ENCODE measurements at regions not wholly inside any gene's neighbourhood (a gene's known extent, or its start where the extent isn't known, plus 50 kb on each side); places are given as distances from the start of the nearest gene placed in this dataset.

DNA sequence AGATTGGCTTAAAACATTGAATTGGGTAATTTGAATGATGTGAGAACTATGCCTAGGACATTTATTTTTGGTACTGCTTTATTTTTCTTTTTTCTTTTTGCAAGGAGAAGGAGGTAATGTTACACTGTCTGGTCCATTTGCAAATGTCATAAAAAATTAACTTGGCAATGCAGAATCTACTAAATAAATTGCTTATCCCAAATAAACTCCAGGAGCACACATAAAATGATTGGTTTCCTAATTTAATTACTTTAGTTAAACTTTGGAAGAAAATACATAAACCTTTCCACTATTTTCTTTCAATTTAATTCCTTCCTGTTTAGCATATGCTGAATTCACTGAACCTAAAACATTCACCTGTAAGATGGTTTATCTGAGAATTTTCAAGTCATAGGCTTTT lies 238.4 kb upstream of the ETAA1 start:
- TF ChIP-seq TEAD4 (IDR thresholded peaks at IDR 0.05) (no peak), ZBTB7A (IDR thresholded peaks at IDR 0.05; ENCODE audit: low read depth) (no peak), CEBPB (IDR thresholded peaks at IDR 0.05) (no peak), FOXM1 (IDR thresholded peaks at IDR 0.05; ENCODE audit: borderline replicate concordance, low read depth) (no peak), REST (IDR thresholded peaks at IDR 0.05; ENCODE audit: low read depth) (no peak), RAD21 (IDR thresholded peaks at IDR 0.05; ENCODE audit: low read depth) (no peak), NFIC (IDR thresholded peaks at IDR 0.05) (no peak), CREB1 (IDR thresholded peaks at IDR 0.05; ENCODE audit: low read depth) (no peak), YY1 (IDR thresholded peaks at IDR 0.05; ENCODE audit: low read depth) (no peak), EP300 (IDR thresholded peaks at IDR 0.05; ENCODE audit: borderline replicate concordance) (no peak)
- TF ChIP-seq, protein P1, sequence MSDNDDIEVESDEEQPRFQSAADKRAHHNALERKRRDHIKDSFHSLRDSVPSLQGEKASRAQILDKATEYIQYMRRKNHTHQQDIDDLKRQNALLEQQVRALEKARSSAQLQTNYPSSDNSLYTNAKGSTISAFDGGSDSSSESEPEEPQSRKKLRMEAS (IDR thresholded peaks at IDR 0.05), result no peak
- TF ChIP-seq, protein P2, sequence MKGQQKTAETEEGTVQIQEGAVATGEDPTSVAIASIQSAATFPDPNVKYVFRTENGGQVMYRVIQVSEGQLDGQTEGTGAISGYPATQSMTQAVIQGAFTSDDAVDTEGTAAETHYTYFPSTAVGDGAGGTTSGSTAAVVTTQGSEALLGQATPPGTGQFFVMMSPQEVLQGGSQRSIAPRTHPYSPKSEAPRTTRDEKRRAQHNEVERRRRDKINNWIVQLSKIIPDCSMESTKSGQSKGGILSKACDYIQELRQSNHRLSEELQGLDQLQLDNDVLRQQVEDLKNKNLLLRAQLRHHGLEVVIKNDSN (IDR thresholded peaks at IDR 0.05), result no peak

DNA sequence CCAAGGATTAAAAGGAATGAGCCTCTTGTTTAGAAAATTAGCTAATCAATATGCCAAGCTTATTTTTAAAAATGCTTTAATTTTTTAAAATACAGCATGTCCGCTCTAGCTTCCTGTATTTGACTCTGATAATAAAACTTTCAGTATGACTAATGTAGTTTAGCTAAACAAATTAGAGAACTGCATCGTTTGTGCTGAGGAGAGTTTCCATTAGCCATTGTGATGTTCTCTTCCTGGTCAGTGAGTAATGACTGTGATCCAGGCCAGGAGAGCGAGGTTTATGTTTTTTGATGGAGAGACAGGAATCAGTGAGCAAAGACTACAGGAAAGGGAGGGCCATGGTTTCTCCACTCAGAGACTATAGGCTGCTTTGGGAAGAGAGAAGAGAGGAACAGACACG lies 237.2 kb upstream of the ETAA1 start:
- TF ChIP-seq EP300 (IDR thresholded peaks at IDR 0.05; ENCODE audit: borderline replicate concordance), result no peak

DNA sequence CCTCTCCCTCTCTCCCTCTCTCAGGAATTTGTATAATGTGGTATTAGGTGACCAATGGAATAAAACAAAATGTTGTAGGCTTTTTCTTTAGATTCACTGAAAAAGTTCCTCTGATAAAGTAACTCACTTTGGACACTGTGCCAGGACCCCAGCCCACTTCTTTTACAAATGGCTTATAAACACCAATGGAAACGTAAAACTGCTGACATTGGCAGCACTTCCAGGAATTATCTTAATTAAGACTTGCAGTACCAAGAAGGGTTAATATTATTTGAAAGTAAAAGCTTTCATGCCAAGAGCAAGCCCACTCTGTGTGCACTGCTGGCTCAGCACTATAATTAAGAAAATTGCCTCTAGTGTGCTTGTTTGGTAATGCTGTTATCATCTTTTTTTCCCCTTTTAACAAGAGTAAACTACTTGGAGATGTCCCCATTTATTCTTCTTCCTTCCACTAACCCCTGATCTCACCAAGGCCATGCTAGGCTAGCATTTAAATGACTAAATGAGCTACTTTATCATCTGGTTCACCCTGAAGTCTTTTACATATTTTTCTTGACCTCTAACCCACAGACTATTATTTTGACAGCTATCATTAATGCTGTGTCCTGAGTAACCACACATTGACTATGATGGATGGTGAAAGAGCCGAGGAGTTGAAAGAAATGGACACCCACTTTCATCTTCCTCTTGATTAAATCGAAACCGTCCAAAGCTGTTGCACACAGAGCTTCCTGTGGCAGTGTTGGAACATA lies 232.2 kb upstream of the ETAA1 start:
- TF ChIP-seq CEBPB (IDR thresholded peaks at IDR 0.05) (no peak), TCF12 (IDR thresholded peaks at IDR 0.05; ENCODE audit: low read depth) (no peak), CREB1 (IDR thresholded peaks at IDR 0.05; ENCODE audit: low read depth) (no peak), FOXM1 (IDR thresholded peaks at IDR 0.05; ENCODE audit: borderline replicate concordance, low read depth) (no peak), ZBTB7A (IDR thresholded peaks at IDR 0.05; ENCODE audit: low read depth) (no peak), TAF1 (IDR thresholded peaks at IDR 0.05; ENCODE audit: low read depth) (no peak), YY1 (IDR thresholded peaks at IDR 0.05; ENCODE audit: low read depth) (no peak), EP300 (IDR thresholded peaks at IDR 0.05; ENCODE audit: borderline replicate concordance) (no peak), REST (IDR thresholded peaks at IDR 0.05; ENCODE audit: low read depth) (no peak), RAD21 (IDR thresholded peaks at IDR 0.05; ENCODE audit: low read depth) (no peak), TEAD4 (IDR thresholded peaks at IDR 0.05) (no peak), EGR1 (IDR thresholded peaks at IDR 0.05) (no peak), NFIC (IDR thresholded peaks at IDR 0.05) (no peak)
- TF ChIP-seq, protein P1 (IDR thresholded peaks at IDR 0.05), result no peak
- TF ChIP-seq, protein P2 (IDR thresholded peaks at IDR 0.05), result no peak

DNA sequence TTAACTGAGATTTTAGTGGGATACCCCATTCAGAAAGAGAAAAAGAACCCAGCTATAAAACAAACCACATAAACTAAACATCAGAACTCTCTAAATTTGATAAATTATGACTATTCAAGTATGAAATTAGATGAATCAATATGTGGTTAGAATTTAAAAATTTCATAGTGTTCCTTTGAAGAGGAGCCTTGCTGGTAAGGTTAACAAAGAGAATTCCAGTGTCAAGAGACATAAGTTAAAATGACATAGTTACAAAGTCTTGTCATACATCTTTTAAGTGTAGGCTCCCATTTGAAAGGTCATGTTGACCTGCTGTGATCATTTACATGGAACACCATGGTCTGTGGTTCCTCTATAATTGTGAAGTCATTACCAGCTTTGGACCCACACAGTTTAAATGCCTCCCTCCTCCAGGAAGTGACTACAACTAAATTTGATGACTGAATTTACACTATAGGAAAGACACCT lies 231.6 kb upstream of the ETAA1 start:
- TF ChIP-seq NFIC (IDR thresholded peaks at IDR 0.05) (no peak), EP300 (IDR thresholded peaks at IDR 0.05; ENCODE audit: borderline replicate concordance) (peak; percentile 47; the same call in 1 of the 2 replicates)

DNA sequence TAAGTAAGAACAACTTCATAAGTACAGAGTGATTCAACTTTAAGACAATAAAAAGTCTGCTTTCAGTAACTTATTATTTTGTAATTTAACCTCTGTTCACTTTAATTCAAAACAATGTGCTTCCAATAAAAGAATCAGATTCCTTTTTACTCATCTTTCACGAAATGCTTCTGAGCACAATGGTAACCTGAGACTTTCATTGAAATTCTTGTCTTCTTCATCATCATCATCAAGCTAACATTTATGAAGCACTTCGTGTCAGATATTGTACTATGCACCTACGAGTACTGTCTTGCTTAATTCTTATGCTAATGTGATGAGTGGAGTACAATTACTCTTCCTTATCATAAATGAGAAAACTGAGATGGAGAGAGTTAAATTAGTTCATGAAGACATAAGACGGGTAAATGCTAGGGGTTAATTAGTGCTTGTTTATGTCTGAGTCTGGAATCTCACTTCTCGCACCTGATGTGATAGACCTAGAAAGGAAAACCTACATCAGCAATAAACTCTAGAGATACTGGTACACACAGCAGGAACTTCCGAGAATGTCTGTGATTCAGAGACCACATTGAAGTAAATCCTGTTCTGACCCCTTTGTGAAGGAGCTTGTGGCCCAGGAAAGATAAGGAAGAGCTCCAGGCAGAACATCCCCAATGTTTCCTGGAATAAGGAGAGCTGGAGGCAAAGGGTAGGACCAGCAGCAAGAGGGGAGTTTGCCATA lies 227.6 kb upstream of the ETAA1 start:
- TF ChIP-seq, protein P1 (IDR thresholded peaks at IDR 0.05), result no peak
- TF ChIP-seq FOXM1 (IDR thresholded peaks at IDR 0.05; ENCODE audit: borderline replicate concordance, low read depth), result no peak

DNA sequence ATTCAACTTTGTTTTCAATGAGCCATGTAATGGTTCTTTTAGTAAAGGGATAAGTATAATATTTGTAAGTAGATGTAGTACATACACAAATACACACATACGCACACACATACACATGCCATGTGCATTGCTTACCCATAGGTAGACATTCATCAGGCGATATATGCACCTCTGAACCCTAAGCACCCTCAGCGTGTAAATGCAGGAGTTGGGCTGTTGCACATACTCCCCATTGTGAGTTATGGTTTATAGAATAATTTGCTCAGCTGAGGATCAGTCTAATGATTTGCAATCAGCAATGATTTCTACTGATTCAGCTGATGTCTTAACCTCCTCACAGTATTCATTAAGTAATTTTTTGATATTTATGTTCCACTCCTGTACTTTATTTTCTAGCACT lies 217.6 kb upstream of the ETAA1 start:
- TF ChIP-seq ZBTB7A (IDR thresholded peaks at IDR 0.05; ENCODE audit: low read depth), result no peak
- TF ChIP-seq, protein P1 (IDR thresholded peaks at IDR 0.05), result no peak
- no peak for TF ChIP-seq CEBPB (IDR thresholded peaks at IDR 0.05)
- TF ChIP-seq CREB1 (IDR thresholded peaks at IDR 0.05; ENCODE audit: low read depth), result no peak
- TF ChIP-seq, protein P2 (IDR thresholded peaks at IDR 0.05), result no peak
- TF ChIP-seq EP300 (IDR thresholded peaks at IDR 0.05; ENCODE audit: borderline replicate concordance), result no peak

Measured in Ishikawa (cell line).